GM23248 (cell line): ENCODE measurements at regions not wholly inside any gene's neighbourhood (a gene's known extent, or its start where the extent isn't known, plus 50 kb on each side); places are given as distances from the start of the nearest gene placed in this dataset.

Source experiments
- DNase-seq: peaks from one replicate; pipeline ENCODE4 v3.0.0-alpha.2; 2015
- H2AFZ ChIP-seq: fragments of 200-600 bp; sonication (generic); 2 replicates; pipeline ENCODE4 v1.6.1; 2016; ENCODE audit warnings: antibody characterized with exemption
- H3F3A ChIP-seq: fragments of 200-600 bp; sonication (generic); 2 replicates; pipeline ENCODE4 v1.6.1; 2016; ENCODE audit warnings: mild to moderate bottlenecking, antibody characterized with exemption, mixed run types; ENCODE audit not compliant: insufficient read depth
- H3K27ac ChIP-seq: fragments of 200-600 bp; sonication (generic); 2 replicates; pipeline ENCODE4 v1.5.1; 2016; ENCODE audit warnings: mild to moderate bottlenecking
- H3K27me3 ChIP-seq: fragments of 200-600 bp; sonication (generic); replicated peaks from 2 replicates; pipeline ENCODE4 v1.6.1; 2016; ENCODE audit warnings: mild to moderate bottlenecking; ENCODE audit not compliant: insufficient read depth
- H3K36me3 ChIP-seq: fragments of 200-600 bp; sonication (generic); 2 replicates; pipeline ENCODE4 v1.6.1; 2016; ENCODE audit warnings: low read depth, mild to moderate bottlenecking
- H3K4me1 ChIP-seq: fragments of 200-600 bp; sonication (generic); 2 replicates; pipeline ENCODE4 v1.6.1; 2016; ENCODE audit warnings: mild to moderate bottlenecking; ENCODE audit not compliant: insufficient read depth
- H3K4me2 ChIP-seq: fragments of 200-600 bp; sonication (generic); one replicate; pipeline ENCODE4 v1.6.1; 2016; ENCODE audit warnings: mild to moderate bottlenecking; ENCODE audit not compliant: unreplicated experiment
- H3K4me3 ChIP-seq: fragments of 200-600 bp; sonication (generic); 2 replicates; pipeline ENCODE4 v1.5.1; 2016; ENCODE audit warnings: mild to moderate bottlenecking
- H3K79me2 ChIP-seq: fragments of 200-600 bp; sonication (generic); 2 replicates; pipeline ENCODE4 v1.6.1; 2016; ENCODE audit warnings: mild to moderate bottlenecking; ENCODE audit not compliant: insufficient read depth
- H3K9ac ChIP-seq: fragments of 200-600 bp; sonication (generic); 2 replicates; pipeline ENCODE4 v1.6.1; 2016; ENCODE audit warnings: mild to moderate bottlenecking
- H3K9me2 ChIP-seq: fragments of 200-600 bp; sonication (generic); 2 replicates; pipeline ENCODE4 v1.6.1; 2016; ENCODE audit warnings: mixed run types, mild to moderate bottlenecking, moderate library complexity; ENCODE audit not compliant: insufficient read depth
- H3K9me3 ChIP-seq: fragments of 200-600 bp; sonication (generic); one replicate; pipeline ENCODE4 v1.6.1; 2017; ENCODE audit warnings: low read depth
- H4K20me1 ChIP-seq: fragments of 200-600 bp; sonication (generic); 2 replicates; pipeline ENCODE4 v1.6.0; 2016; ENCODE audit not compliant: insufficient read depth
- EZH2 ChIP-seq: fragments of 200-600 bp; sonication (generic); IDR thresholded peaks from 2 replicates; pipeline ENCODE4 v1.6.1; 2018; ENCODE audit warnings: antibody characterized with exemption, mild to moderate bottlenecking; ENCODE audit not compliant: insufficient read depth, poor library complexity, severe bottlenecking
- EZH2phosphoT487 ChIP-seq: fragments of 200-600 bp; sonication (generic); IDR thresholded peaks from 2 replicates; pipeline ENCODE4 v1.6.1; 2018; ENCODE audit warnings: antibody characterized with exemption, moderate library complexity, mild to moderate bottlenecking, low read depth; ENCODE audit not compliant: insufficient read depth
- WGBS, 2 experiments: methylation state at CpG; one replicate each; pipeline ENCODE4 v1.1.6; 2015 to 2017; ENCODE audit warnings: low lambda C conversion rate in 2 of 2, low coverage in 1 of 2; ENCODE audit errors: missing lambda C conversion rate in 2 of 2; 5-methylcytosine and 5-hydroxymethylcytosine counted together
- in situ Hi-C: fragments of 300-500 bp; cut with MboI; formaldehyde crosslinking; loops from 2 replicates; pipeline ENCODE4 v1.15.0; 2020

DNA sequence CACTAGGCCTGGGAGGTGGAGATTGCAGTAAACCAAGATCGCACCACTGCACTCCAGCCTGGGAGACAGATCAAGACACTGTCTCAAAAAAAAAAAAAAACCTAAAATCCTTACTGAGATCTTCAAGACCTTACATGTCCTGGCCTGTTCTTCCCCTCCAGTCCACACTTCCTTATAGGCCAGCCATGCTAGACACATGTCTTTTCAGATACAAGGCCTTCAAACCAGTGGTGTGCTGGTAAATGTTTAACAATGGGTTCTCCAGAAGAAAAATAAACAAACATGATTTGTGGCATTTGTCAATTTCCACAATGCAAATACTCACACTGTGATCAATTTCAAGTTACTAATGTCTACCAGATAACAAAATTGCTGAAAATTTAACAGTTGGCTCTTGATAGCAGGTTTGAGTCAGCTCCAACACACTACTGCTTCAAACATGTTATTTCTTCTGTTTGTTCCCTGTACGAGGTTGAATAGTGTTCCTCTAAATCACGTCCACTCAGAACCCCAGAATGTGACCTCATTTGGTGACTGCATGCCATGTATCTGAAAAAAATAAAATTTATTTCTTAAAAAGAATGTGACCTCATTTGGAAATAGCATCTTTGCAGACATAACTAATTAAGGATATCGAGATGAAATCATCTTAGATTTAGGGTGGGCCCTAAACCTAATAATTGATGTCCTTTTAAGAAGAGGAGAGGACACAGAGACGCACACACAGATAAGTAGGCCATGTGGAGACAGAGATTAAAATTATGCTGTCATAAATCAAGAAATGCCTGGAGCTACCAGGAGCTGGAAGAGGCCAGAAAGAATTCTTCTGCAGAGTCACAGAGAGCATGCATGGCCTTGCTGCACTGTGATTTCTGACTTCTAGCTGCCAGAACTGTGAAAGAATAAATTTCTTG lies 144.4 kb downstream of the ZNF674 start:
- Histone ChIP-seq H3K9ac (no peak overlapping the region), H3F3A (no peaks in the 10 kb centered on the region), H3K27me3 (no peaks in the 10 kb centered on the region), H3K4me2 (no peak overlapping the region), H3K4me3 (no peak overlapping the region), H3K4me1 (no peaks in the 10 kb centered on the region), H3K36me3 (no peaks in the 10 kb centered on the region), H3K9me2 (no peaks in the 10 kb centered on the region), H2AFZ (no peak overlapping the region), H3K79me2 (no peaks in the 10 kb centered on the region), H3K9me3 (no peaks in the 10 kb centered on the region), H3K27ac (no peak overlapping the region), H4K20me1 (no peaks in the 10 kb centered on the region)
- DNase-seq = peak; percentile 15
- in situ Hi-C loops = loop anchor here (25.0 kb wide), 1 partner anchor 1063 kb away; no protein-coding TSS in a partner anchor
- WGBS, 2 experiments = 38 to 46% methylated on average over 5 of the region's 5 CpGs
- TF ChIP-seq EZH2 (no peak), EZH2phosphoT487 (no peak)

DNA sequence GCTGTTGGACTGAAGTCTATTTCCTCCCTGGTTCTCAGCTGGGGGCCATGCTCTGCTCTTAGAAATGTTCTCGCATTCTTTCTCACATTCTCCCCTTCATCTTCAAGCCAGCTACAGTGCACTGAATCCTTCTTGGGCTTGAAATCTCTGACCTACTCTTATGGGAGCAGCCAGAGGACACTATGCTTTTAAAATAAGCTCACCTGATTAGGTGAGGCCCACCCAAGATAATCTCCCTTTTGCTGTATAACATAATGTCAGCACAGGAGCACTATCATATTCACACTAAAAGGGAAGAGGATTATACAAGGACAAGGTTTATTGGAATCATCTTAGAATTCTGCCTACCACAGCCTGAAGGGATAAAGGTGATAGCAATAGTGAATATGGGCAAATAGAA lies 146.3 kb downstream of the ZNF674 start:
- H3K27ac ChIP-seq = no peak overlapping the region
- in situ Hi-C loops = no loop called here
- 100% methylated on average over 1 of the region's 1 CpG; no CpG with 5 or more reads in 1 of the 2 experiments for WGBS, 2 experiments
- H3K27me3 ChIP-seq = no peaks in the 10 kb centered on the region
- H3K4me2 ChIP-seq = no peak overlapping the region
- no peak overlapping the region for H3K4me3 ChIP-seq
- DNase-seq = no peak
- H2AFZ ChIP-seq = no peak overlapping the region
- H3K9me2 ChIP-seq = no peaks in the 10 kb centered on the region
- H3K36me3 ChIP-seq = no peaks in the 10 kb centered on the region
- TF ChIP-seq EZH2phosphoT487 = no peak
- no peak for TF ChIP-seq EZH2
- H4K20me1 ChIP-seq = no peaks in the 10 kb centered on the region
- no peak overlapping the region for H3K9ac ChIP-seq
- H3K79me2 ChIP-seq = no peaks in the 10 kb centered on the region
- H3K4me1 ChIP-seq = no peaks in the 10 kb centered on the region
- H3F3A ChIP-seq = no peaks in the 10 kb centered on the region
- no peaks in the 10 kb centered on the region for H3K9me3 ChIP-seq

DNA sequence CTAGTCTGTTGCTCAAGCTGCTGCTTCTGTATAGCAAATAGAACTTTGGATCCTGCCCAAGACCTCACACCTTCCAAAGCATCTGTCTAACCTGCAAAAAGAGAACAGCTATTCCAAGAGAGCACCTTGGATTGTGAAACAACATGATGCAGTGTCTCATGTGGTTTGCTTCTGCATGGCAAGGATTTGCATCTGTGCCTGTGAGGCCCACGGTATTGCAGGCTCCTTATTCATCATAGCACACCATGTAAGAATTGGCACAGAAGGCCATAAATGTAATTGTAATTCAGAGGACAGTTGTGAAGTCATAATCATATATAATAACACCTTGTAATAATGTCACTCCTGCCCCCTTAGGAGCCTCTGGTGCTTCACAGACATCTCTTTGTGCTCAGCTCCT lies 147.1 kb downstream of the ZNF674 start:
- TF ChIP-seq EZH2 (no peak), EZH2phosphoT487 (no peak)
- no peaks in the 10 kb centered on the region for H4K20me1 ChIP-seq
- no peaks in the 10 kb centered on the region for H3K79me2 ChIP-seq
- no peaks in the 10 kb centered on the region for H3K9me2 ChIP-seq
- H2AFZ ChIP-seq = no peak overlapping the region
- H3K4me3 ChIP-seq = no peak overlapping the region
- DNase-seq = peak; percentile 15
- in situ Hi-C loops = no loop called here
- no peaks in the 10 kb centered on the region for H3K4me1 ChIP-seq
- no peaks in the 10 kb centered on the region for H3F3A ChIP-seq
- no peaks in the 10 kb centered on the region for H3K9me3 ChIP-seq
- H3K27me3 ChIP-seq = no peaks in the 10 kb centered on the region
- H3K4me2 ChIP-seq = no peak overlapping the region
- no peak overlapping the region for H3K9ac ChIP-seq
- WGBS, 2 experiments = 70 to 100% methylated on average over 1 of the region's 1 CpG
- no peaks in the 10 kb centered on the region for H3K36me3 ChIP-seq
- H3K27ac ChIP-seq = no peak overlapping the region

DNA sequence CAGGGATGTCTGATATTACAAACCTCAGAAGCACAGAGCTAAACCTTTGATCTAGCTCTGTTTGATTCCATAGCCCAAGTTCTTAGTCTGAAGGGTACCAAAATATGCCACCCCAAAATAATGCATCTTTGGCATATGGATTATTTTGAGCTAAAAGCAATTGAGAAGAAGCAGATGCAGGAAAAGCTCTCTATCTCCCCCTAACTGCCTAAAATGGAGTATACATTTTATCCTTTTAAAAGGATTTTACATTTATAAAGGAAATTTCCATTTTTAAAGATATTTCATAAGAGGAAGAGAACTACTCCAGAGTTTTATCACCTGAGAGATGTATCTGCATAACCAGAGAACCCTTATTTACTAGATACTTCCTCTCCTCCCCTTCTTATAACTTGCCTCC lies 158.7 kb downstream of the ZNF674 start:
- in situ Hi-C loops = no loop called here

More for the DNA sequence above, 158.7 kb downstream of the ZNF674 start:
- no peaks in the 10 kb centered on the region for H3K4me1 ChIP-seq
- H3K4me2 ChIP-seq = no peak overlapping the region
- H3K4me3 ChIP-seq = no peak overlapping the region
- no peak overlapping the region for H3K9ac ChIP-seq
- no peaks in the 10 kb centered on the region for H3F3A ChIP-seq
- no peaks in the 10 kb centered on the region for H3K27me3 ChIP-seq
- H3K9me2 ChIP-seq = no peaks in the 10 kb centered on the region
- no peaks in the 10 kb centered on the region for H3K9me3 ChIP-seq
- H3K79me2 ChIP-seq = no peaks in the 10 kb centered on the region
- no peaks in the 10 kb centered on the region for H3K36me3 ChIP-seq
- H3K27ac ChIP-seq = no peak overlapping the region
- DNase-seq = no peak
- H2AFZ ChIP-seq = no peak overlapping the region
- TF ChIP-seq EZH2phosphoT487 = no peak
- TF ChIP-seq EZH2 = no peak
- no peaks in the 10 kb centered on the region for H4K20me1 ChIP-seq
